Esophagus muscularis mucosa (tissue), 4 donors: ENCODE measurements at regions not wholly inside any gene's neighbourhood (a gene's known extent, or its start where the extent isn't known, plus 50 kb on each side); places are given as distances from the start of the nearest gene placed in this dataset.

Source experiments
- DNase-seq: peaks from one replicate; pipeline ENCODE4 v3.0.0-alpha.2; 2017; ENCODE audit errors: extremely low spot score
- H3K27ac ChIP-seq, 4 donors: fragments of 200-600 bp; sonication (generic); replicated peaks in 1 of 4; 1 replicate in 3 of 4; 2 replicates in 1 of 4; pipeline ENCODE4 v1.5.1; 2016 to 2019; ENCODE audit warnings: mild to moderate bottlenecking in 1 of 4
- H3K27me3 ChIP-seq, 4 donors: fragments of 200-600 bp; sonication (generic); one replicate each; pipeline versions ENCODE4 v1.5.1 to v1.6.0; 2016 to 2019
- H3K36me3 ChIP-seq, 4 donors: fragments of 200-600 bp; sonication (generic); one replicate each; pipeline ENCODE4 v1.5.1; 2016 to 2019
- H3K4me1 ChIP-seq, 4 donors: fragments of 200-600 bp; sonication (generic); one replicate each; pipeline ENCODE4 v1.5.1; 2016 to 2019
- H3K4me3 ChIP-seq, 4 donors: fragments of 200-600 bp; sonication (generic); 1 replicate in 2 of 4; 2 replicates in 2 of 4; pipeline ENCODE4 v1.5.1; 2016 to 2019; ENCODE audit warnings: mild to moderate bottlenecking in 4 of 4, moderate library complexity in 1 of 4
- H3K9me3 ChIP-seq, 4 donors: fragments of 200-600 bp; sonication (generic); 1 replicate in 3 of 4; 2 replicates in 1 of 4; pipeline ENCODE4 v1.5.1; 2016 to 2019
- CTCF ChIP-seq, 3 experiments: fragments of 200-600 bp in 2 of 3; fragments of 450-650 bp in 1 of 3; sonication (generic) in 2 of 3; IDR thresholded peaks; one replicate each; pipeline ENCODE4 v1.5.1; 2017 to 2019; ENCODE audit warnings: antibody characterized with exemption in 3 of 3, mild to moderate bottlenecking in 2 of 3, moderate library complexity in 1 of 3
- EP300 ChIP-seq: sonication (generic); formaldehyde crosslinking; IDR thresholded peaks from one replicate; pipeline ENCODE4 v1.6.1; 2017; ENCODE audit warnings: antibody characterized with exemption
- POLR2A ChIP-seq: fragments of 450-650 bp; IDR thresholded peaks from one replicate; pipeline ENCODE4 v1.6.1; 2017; ENCODE audit warnings: antibody characterized with exemption, moderate library complexity, mild to moderate bottlenecking, low read depth
- POLR2AphosphoS5 ChIP-seq, 2 donors: sonication (generic); formaldehyde crosslinking; IDR thresholded peaks; one replicate each; pipeline ENCODE4 v1.6.1; 2017; ENCODE audit warnings: antibody characterized with exemption in 2 of 2
- WGBS: methylation state at CpG from one replicate; pipeline ENCODE4 v1.1.5; 2018; 5-methylcytosine and 5-hydroxymethylcytosine counted together
- intact Hi-C: fragments of 100-400 bp; cut with DNase I; formaldehyde crosslinking; loops from one replicate; pipeline ENCODE4 v1.15.1; 2023

DNA sequence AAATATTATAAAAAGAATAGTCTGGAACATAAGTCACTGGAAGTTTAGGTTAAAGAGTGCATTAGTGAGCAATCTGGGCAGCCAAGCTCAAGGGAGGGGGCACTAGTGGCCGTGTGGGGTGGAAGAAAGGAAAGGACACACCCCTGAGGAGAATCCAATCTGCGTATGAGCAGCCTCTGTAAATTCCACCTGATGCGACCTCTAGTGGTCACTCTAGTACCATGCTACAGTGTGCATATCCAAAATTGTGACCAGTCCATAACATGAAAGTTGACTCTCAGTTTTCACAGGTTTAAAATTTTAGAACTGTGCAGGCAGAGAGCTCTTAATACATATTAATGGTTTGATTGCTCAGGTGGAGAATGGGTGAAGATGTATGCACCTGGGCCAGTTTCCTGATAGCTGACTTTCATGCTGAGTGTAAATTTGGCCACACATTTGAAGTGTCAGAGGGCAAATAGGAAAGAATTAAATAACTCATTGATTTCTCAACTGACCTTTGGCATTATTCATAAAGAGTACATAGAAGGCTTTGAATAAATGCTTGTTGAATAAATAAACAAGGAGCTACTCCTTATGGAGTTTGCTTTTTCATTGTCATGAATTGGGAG is 105.9 kb upstream of the C21orf91 start:
- WGBS, result 0% methylated on average over 3 of the region's 3 CpGs
- no peak for TF ChIP-seq EP300
- peak; percentile 65 to 86 (median 76) for TF ChIP-seq CTCF (IDR thresholded peaks at IDR 0.05)
- TF ChIP-seq POLR2AphosphoS5 (IDR thresholded peaks at IDR 0.05), result no peak
- no peak for TF ChIP-seq POLR2A
- intact Hi-C loops, result loop anchor here (2.0 kb wide), 1 partner anchor 246 kb away; no protein-coding TSS in a partner anchor
- Histone ChIP-seq H3K9me3 (peaks cover 0 to 9% (median 0%) of the 10 kb centered on the region in 4 donors), H3K4me3 (no peak overlapping the region), H3K4me1 (peaks cover 0 to 12% (median 4%) of the 10 kb centered on the region in 4 donors), H3K27ac (no peak overlapping the region), H3K27me3 (no peaks in the 10 kb centered on the region), H3K36me3 (no peaks in the 10 kb centered on the region)
- no peak for DNase-seq

- Histone ChIP-seq H3K9me3 (peaks cover 0 to 10% (median 0%) of the 10 kb centered on the region in 4 donors), H3K27ac (no peak overlapping the region), H3K27me3 (no peaks in the 10 kb centered on the region), H3K4me3 (no peak overlapping the region), H3K4me1 (peaks cover 0 to 12% (median 4%) of the 10 kb centered on the region in 4 donors), H3K36me3 (no peaks in the 10 kb centered on the region)
- WGBS, result 54% methylated on average over 2 of the region's 2 CpGs
- TF ChIP-seq EP300, result no peak
- no peak for TF ChIP-seq CTCF (IDR thresholded peaks at IDR 0.05)
- no peak for TF ChIP-seq POLR2AphosphoS5 (IDR thresholded peaks at IDR 0.05)
- TF ChIP-seq POLR2A, result no peak
- intact Hi-C loops, result no loop called here
- DNase-seq, result no peak
Observed at GRCh38 chr21:17921579-17922530, 102.7 kb upstream of the C21orf91 start.

DNA sequence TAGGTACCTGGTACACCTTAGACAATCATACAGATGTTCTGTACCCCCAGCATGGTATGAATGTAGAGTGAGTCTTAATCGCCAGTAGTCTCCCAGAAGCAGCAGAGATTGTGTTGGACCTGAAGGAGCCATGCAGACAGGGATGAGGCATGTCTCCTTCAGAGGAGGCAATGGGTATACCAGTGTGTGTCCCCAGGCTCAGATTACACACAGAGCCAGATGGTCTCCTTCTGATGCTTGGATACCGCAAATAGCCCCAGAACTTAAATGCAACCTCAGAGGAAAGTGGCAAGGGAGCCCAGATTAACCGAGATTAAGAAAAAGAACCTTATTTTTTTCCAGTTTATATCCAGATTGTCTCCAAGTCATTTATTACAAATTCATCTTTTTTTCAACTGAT is 96.8 kb upstream of the C21orf91 start:
- TF ChIP-seq CTCF (IDR thresholded peaks at IDR 0.05) (no peak), EP300 (no peak), POLR2A (no peak)
- H3K4me3 ChIP-seq, result no peak overlapping the region
- H3K27me3 ChIP-seq, result no peaks in the 10 kb centered on the region
- peaks cover 0 to 10% (median 0%) of the 10 kb centered on the region in 4 donors for H3K9me3 ChIP-seq
- H3K27ac ChIP-seq, result no peak overlapping the region
- DNase-seq, result no peak
- H3K4me1 ChIP-seq, result peaks cover 0 to under 1% (median 0%) of the 10 kb centered on the region in 4 donors
- 90% methylated on average over 3 of the region's 3 CpGs for WGBS
- intact Hi-C loops, result no loop called here
- no peaks in the 10 kb centered on the region for H3K36me3 ChIP-seq

DNA sequence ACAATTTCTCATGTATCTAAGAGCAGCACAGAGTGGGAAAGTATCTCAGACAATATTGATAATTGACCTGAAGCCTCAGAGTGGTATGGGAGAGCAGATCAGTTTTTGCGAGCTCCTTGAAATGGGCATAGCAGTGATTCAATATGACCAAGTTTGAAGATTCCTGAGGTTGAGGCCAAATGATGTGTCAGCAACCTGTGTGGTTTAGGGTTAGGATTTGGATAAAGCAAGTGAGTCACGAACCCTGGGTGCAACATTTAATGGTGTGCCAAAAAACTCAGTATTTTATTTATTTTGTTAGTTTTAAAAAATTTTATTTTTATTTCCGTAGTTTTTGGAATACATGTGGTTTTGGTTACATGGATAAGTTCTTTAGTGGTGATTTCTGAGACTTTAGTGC is 92.5 kb upstream of the C21orf91 start:
- H3K4me3 ChIP-seq, result no peak overlapping the region
- H3K27ac ChIP-seq, result no peak overlapping the region

More for the DNA sequence above, 92.5 kb upstream of the C21orf91 start:
- no peaks in the 10 kb centered on the region for H3K4me1 ChIP-seq
- H3K36me3 ChIP-seq, result no peaks in the 10 kb centered on the region
- H3K27me3 ChIP-seq, result no peaks in the 10 kb centered on the region
- intact Hi-C loops, result no loop called here
- DNase-seq, result no peak
- TF ChIP-seq EP300 (no peak), CTCF (IDR thresholded peaks at IDR 0.05) (no peak), POLR2A (no peak), POLR2AphosphoS5 (IDR thresholded peaks at IDR 0.05) (no peak)
- 82% methylated on average over 3 of the region's 3 CpGs for WGBS
- H3K9me3 ChIP-seq, result no peaks in the 10 kb centered on the region
